Tibial nerve (tissue), 4 donors: ENCODE measurements at regions not wholly inside any gene's neighbourhood (a gene's known extent, or its start where the extent isn't known, plus 50 kb on each side); places are given as distances from the start of the nearest gene placed in this dataset.

Source experiments
- EP300 ChIP-seq, 2 donors: sonication (generic); formaldehyde crosslinking; IDR thresholded peaks; one replicate each; pipeline ENCODE4 v1.6.1; 2017; ENCODE audit warnings: antibody characterized with exemption in 2 of 2, mild to moderate bottlenecking in 1 of 2
- TF ChIP-seq, protein P1 (sequence below), 5 experiments: fragments of 200-600 bp in 3 of 5; fragments of 450-650 bp in 2 of 5; sonication (generic) in 3 of 5; IDR thresholded peaks; one replicate each; pipeline ENCODE4 v1.5.1; 2016 to 2019; ENCODE audit warnings: antibody characterized with exemption in 5 of 5, mild to moderate bottlenecking in 3 of 5, moderate library complexity in 2 of 5

DNA sequence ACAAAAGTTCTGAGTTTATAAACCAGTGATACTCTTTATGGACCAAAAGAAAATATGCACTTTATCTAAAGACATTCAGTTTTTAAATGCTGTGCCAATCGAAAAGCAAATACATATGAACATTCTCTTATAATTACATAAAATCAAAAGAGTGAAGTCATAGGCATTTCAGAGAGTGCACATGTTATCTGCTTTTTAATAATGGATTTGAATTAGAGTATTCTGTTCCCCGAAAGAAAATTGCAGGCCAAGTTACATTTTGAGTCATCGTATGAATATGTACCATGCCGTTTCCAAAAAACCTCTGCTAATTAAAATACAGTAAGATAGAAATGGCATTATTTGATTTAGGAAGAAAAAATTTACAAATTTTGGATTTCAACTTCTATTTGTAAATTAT lies 565.7 kb downstream of the ZEB2 start:
- TF ChIP-seq, protein P1, sequence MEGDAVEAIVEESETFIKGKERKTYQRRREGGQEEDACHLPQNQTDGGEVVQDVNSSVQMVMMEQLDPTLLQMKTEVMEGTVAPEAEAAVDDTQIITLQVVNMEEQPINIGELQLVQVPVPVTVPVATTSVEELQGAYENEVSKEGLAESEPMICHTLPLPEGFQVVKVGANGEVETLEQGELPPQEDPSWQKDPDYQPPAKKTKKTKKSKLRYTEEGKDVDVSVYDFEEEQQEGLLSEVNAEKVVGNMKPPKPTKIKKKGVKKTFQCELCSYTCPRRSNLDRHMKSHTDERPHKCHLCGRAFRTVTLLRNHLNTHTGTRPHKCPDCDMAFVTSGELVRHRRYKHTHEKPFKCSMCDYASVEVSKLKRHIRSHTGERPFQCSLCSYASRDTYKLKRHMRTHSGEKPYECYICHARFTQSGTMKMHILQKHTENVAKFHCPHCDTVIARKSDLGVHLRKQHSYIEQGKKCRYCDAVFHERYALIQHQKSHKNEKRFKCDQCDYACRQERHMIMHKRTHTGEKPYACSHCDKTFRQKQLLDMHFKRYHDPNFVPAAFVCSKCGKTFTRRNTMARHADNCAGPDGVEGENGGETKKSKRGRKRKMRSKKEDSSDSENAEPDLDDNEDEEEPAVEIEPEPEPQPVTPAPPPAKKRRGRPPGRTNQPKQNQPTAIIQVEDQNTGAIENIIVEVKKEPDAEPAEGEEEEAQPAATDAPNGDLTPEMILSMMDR (IDR thresholded peaks at IDR 0.05): no peak
- no peak for TF ChIP-seq EP300 (IDR thresholded peaks at IDR 0.05)
